GM23338 (cell line): ENCODE measurements at regions not wholly inside any gene's neighbourhood (a gene's known extent, or its start where the extent isn't known, plus 50 kb on each side); places are given as distances from the start of the nearest gene placed in this dataset.

Experiments used
- ATAC-seq: fragments of 200-7000 bp; cut with Tn5 transposase; 3 replicates; pipeline ENCODE4 v1.9.1; 2020
- DNase-seq: peaks from one replicate; pipeline ENCODE4 v3.0.0-alpha.2; 2015; ENCODE audit warnings: low spot score
- H2AFZ ChIP-seq: fragments of 200-600 bp; sonication (generic); 2 replicates; pipeline ENCODE4 v1.8.0; 2016; ENCODE audit warnings: antibody characterized with exemption, mild to moderate bottlenecking, moderate library complexity
- H3F3A ChIP-seq: fragments of 200-600 bp; sonication (generic); replicated peaks from 2 replicates; pipeline ENCODE4 v1.8.0; 2017; ENCODE audit warnings: antibody characterized with exemption, mixed run types, low read depth
- H3K27ac ChIP-seq: fragments of 200-600 bp; sonication (generic); 2 replicates; pipeline ENCODE4 v1.6.1; 2016; ENCODE audit warnings: low read depth
- H3K27me3 ChIP-seq: fragments of 200-600 bp; sonication (generic); 2 replicates; pipeline ENCODE4 v1.8.0; 2016; ENCODE audit warnings: mild to moderate bottlenecking, mixed run types, moderate library complexity; ENCODE audit not compliant: insufficient read depth
- H3K36me3 ChIP-seq: fragments of 200-600 bp; sonication (generic); 2 replicates; pipeline ENCODE4 v1.8.0; 2016; ENCODE audit warnings: mild to moderate bottlenecking; ENCODE audit not compliant: insufficient read depth
- H3K4me1 ChIP-seq: fragments of 200-600 bp; sonication (generic); 2 replicates; pipeline ENCODE4 v1.8.0; 2016; ENCODE audit warnings: mild to moderate bottlenecking, moderate library complexity; ENCODE audit not compliant: insufficient read depth
- H3K4me2 ChIP-seq: fragments of 200-600 bp; sonication (generic); 2 replicates; pipeline ENCODE4 v1.7.1; 2017; ENCODE audit warnings: mixed run types
- H3K4me3 ChIP-seq: fragments of 200-600 bp; sonication (generic); 2 replicates; pipeline ENCODE4 v1.6.1; 2016; ENCODE audit warnings: mixed run types
- H3K79me2 ChIP-seq: fragments of 200-600 bp; sonication (generic); replicated peaks from 2 replicates; pipeline ENCODE4 v1.8.0; 2017; ENCODE audit warnings: mild to moderate bottlenecking; ENCODE audit not compliant: insufficient read depth
- H3K9me2 ChIP-seq: fragments of 200-600 bp; sonication (generic); 2 replicates; pipeline ENCODE4 v1.8.0; 2017; ENCODE audit not compliant: insufficient read depth
- H4K20me1 ChIP-seq: fragments of 200-600 bp; sonication (generic); replicated peaks from 2 replicates; pipeline ENCODE4 v1.8.0; 2017; ENCODE audit warnings: mild to moderate bottlenecking; ENCODE audit not compliant: insufficient read depth
- H3K27ac Mint-ChIP-seq: 2 replicates; pipeline ENCODE4 v1.8.0; 2020; ENCODE audit warnings: inconsistent platforms, mild to moderate bottlenecking, moderate library complexity, mixed read lengths
- H3K27me3 Mint-ChIP-seq: 3 replicates; pipeline ENCODE4 v1.8.0; 2022; ENCODE audit warnings: low read depth, mild to moderate bottlenecking, moderate library complexity, mixed read lengths, inconsistent platforms; ENCODE audit not compliant: insufficient read depth, poor library complexity
- H3K36me3 Mint-ChIP-seq: 3 replicates; pipeline ENCODE4 v1.8.0; 2021; ENCODE audit warnings: low read depth, mild to moderate bottlenecking, inconsistent platforms, moderate library complexity, mixed read lengths
- H3K4me1 Mint-ChIP-seq: 3 replicates; pipeline ENCODE4 v1.8.0; 2020; ENCODE audit warnings: mild to moderate bottlenecking, inconsistent platforms, mixed read lengths
- H3K4me3 Mint-ChIP-seq: 3 replicates; pipeline ENCODE4 v1.8.0; 2021; ENCODE audit warnings: moderate library complexity, mild to moderate bottlenecking, inconsistent platforms, mixed read lengths
- H3K9me3 Mint-ChIP-seq: 3 replicates; pipeline ENCODE4 v1.8.0; 2020; ENCODE audit warnings: moderate library complexity, mild to moderate bottlenecking, inconsistent platforms, mixed read lengths
- CREB1 ChIP-seq: fragments of 250-450 bp; sonication (Bioruptor Pico); IDR thresholded peaks from 2 replicates; pipeline ENCODE4 v1.5.0; 2020; ENCODE audit warnings: low read depth, mild to moderate bottlenecking, moderate library complexity
- ETS1 ChIP-seq: IDR thresholded peaks from 2 replicates; pipeline ENCODE4 v1.6.1; 2016; ENCODE audit warnings: antibody characterized with exemption
- EZH2 ChIP-seq: fragments of 200-600 bp; sonication (generic); IDR thresholded peaks from one replicate; pipeline ENCODE4 v1.8.0; 2017; ENCODE audit warnings: antibody characterized with exemption, mild to moderate bottlenecking, low read depth; ENCODE audit not compliant: unreplicated experiment
- EZH2phosphoT487 ChIP-seq: fragments of 200-600 bp; sonication (generic); IDR thresholded peaks from one replicate; pipeline ENCODE4 v1.8.1; 2018; ENCODE audit warnings: antibody characterized with exemption; ENCODE audit not compliant: unreplicated experiment
- JUNB ChIP-seq: IDR thresholded peaks from one replicate; pipeline ENCODE4 v1.6.1; 2016; ENCODE audit warnings: antibody characterized with exemption; ENCODE audit not compliant: unreplicated experiment
- NANOG ChIP-seq: IDR thresholded peaks from 2 replicates; pipeline ENCODE4 v1.6.1; 2016; ENCODE audit warnings: antibody characterized with exemption, borderline replicate concordance
- POLR2AphosphoS5 ChIP-seq: IDR thresholded peaks from 2 replicates; pipeline ENCODE4 v1.6.1; 2016; ENCODE audit warnings: antibody characterized with exemption, low read depth
- STAT1 ChIP-seq: IDR thresholded peaks from one replicate; pipeline ENCODE4 v1.6.1; 2016; ENCODE audit warnings: antibody characterized with exemption; ENCODE audit not compliant: unreplicated experiment
- ZNF114 ChIP-seq: fragments of 250-450 bp; sonication (Bioruptor Pico); IDR thresholded peaks from 2 replicates; pipeline ENCODE4 v1.5.0; 2020; ENCODE audit warnings: mild to moderate bottlenecking, moderate library complexity
- ZNF331 ChIP-seq: fragments of 250-450 bp; sonication (Bioruptor Pico); IDR thresholded peaks from 2 replicates; pipeline ENCODE4 v1.5.0; 2020; ENCODE audit warnings: low read depth, mild to moderate bottlenecking, moderate library complexity
- TF ChIP-seq, protein P1 (sequence below): fragments of 250-450 bp; sonication (Bioruptor Pico); IDR thresholded peaks from 2 replicates; pipeline ENCODE4 v1.5.0; 2020; ENCODE audit warnings: mild to moderate bottlenecking, moderate library complexity
- TF ChIP-seq, protein P2 (sequence below), 2 experiments: fragments of 200-600 bp in 1 of 2; sonication (generic) in 1 of 2; conservative IDR thresholded peaks; 2 replicates each; pipeline versions ENCODE4 v1.5.1 to v1.6.1; 2016 to 2017; ENCODE audit warnings: antibody characterized with exemption in 2 of 2, low read depth in 2 of 2, mild to moderate bottlenecking in 2 of 2, moderate library complexity in 1 of 2

DNA sequence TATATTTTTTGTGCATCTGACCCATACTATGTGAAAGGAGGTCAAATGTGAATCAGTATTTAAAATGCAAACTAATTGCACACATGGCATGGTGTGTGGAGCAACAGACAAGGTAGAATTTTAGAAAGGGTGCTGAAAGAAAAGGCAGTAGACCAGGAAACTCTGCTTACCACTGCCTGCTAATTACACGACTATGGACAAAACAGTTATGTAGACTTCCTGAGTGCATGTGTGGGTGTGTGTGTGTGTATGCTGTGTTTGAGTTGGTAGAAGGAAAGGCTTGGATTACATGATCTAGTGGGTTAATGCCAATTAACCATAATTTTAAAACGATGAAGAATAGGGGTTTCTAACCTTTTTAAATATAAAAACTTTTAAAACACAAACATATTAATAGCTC, 349.9 kb downstream of the SH3GL2 start (continued):
- TF ChIP-seq, protein P1, sequence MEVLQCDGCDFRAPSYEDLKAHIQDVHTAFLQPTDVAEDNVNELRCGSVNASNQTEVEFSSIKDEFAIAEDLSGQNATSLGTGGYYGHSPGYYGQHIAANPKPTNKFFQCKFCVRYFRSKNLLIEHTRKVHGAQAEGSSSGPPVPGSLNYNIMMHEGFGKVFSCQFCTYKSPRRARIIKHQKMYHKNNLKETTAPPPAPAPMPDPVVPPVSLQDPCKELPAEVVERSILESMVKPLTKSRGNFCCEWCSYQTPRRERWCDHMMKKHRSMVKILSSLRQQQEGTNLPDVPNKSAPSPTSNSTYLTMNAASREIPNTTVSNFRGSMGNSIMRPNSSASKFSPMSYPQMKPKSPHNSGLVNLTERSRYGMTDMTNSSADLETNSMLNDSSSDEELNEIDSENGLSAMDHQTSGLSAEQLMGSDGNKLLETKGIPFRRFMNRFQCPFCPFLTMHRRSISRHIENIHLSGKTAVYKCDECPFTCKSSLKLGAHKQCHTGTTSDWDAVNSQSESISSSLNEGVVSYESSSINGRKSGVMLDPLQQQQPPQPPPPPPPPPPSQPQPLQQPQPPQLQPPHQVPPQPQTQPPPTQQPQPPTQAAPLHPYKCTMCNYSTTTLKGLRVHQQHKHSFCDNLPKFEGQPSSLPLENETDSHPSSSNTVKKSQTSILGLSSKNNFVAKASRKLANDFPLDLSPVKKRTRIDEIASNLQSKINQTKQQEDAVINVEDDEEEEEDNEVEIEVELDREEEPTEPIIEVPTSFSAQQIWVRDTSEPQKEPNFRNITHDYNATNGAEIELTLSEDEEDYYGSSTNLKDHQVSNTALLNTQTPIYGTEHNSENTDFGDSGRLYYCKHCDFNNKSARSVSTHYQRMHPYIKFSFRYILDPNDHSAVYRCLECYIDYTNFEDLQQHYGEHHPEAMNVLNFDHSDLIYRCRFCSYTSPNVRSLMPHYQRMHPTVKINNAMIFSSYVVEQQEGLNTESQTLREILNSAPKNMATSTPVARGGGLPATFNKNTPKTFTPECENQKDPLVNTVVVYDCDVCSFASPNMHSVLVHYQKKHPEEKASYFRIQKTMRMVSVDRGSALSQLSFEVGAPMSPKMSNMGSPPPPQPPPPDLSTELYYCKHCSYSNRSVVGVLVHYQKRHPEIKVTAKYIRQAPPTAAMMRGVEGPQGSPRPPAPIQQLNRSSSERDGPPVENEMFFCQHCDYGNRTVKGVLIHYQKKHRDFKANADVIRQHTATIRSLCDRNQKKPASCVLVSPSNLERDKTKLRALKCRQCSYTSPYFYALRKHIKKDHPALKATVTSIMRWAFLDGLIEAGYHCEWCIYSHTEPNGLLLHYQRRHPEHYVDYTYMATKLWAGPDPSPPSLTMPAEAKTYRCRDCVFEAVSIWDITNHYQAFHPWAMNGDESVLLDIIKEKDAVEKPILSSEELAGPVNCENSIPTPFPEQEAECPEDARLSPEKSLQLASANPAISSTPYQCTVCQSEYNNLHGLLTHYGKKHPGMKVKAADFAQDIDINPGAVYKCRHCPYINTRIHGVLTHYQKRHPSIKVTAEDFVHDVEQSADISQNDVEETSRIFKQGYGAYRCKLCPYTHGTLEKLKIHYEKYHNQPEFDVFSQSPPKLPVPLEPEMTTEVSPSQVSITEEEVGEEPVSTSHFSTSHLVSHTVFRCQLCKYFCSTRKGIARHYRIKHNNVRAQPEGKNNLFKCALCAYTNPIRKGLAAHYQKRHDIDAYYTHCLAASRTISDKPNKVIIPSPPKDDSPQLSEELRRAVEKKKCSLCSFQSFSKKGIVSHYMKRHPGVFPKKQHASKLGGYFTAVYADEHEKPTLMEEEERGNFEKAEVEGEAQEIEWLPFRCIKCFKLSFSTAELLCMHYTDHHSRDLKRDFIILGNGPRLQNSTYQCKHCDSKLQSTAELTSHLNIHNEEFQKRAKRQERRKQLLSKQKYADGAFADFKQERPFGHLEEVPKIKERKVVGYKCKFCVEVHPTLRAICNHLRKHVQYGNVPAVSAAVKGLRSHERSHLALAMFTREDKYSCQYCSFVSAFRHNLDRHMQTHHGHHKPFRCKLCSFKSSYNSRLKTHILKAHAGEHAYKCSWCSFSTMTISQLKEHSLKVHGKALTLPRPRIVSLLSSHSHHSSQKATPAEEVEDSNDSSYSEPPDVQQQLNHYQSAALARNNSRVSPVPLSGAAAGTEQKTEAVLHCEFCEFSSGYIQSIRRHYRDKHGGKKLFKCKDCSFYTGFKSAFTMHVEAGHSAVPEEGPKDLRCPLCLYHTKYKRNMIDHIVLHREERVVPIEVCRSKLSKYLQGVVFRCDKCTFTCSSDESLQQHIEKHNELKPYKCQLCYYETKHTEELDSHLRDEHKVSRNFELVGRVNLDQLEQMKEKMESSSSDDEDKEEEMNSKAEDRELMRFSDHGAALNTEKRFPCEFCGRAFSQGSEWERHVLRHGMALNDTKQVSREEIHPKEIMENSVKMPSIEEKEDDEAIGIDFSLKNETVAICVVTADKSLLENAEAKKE = no peak
- TF ChIP-seq ETS1 (no peak), POLR2AphosphoS5 (no peak), CREB1 (CRISPR knock-in tag) (no peak), EZH2phosphoT487 (no peak), STAT1 (no peak), JUNB (no peak), ZNF114 (CRISPR knock-in tag) (no peak)

DNA sequence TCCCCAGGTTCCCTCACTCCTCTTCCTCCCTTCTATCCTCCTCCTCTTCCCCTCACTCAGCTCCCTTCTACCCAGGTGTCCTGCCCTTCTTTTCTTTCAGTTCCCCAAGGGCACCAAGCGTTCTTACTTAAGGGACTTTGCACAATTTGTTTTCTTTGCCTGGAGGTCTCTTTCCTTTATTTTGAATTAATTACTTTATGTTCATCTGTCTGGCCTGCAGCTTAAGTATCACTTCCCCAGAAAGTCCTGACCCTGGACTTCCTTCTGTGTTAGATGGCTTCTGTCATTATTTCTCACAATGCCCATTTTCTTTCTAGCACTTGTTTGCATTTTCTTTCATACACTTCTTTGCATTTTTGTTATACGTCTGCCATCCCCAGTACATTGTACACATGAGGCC, 350.6 kb downstream of the SH3GL2 start:
- H3K27me3 Mint-ChIP-seq = peaks cover 2% of the 10 kb centered on the region

More for the DNA sequence above, 350.6 kb downstream of the SH3GL2 start:
- no peak overlapping the region for H3K4me2 ChIP-seq
- H3F3A ChIP-seq = no peaks in the 10 kb centered on the region
- H3K36me3 ChIP-seq = no peaks in the 10 kb centered on the region
- ATAC-seq (0 out of 3 replicates have a peak, but pooled peaks have one; percentile 26), DNase-seq (no peak)
- no peaks in the 10 kb centered on the region for H3K36me3 Mint-ChIP-seq
- H3K27ac ChIP-seq = no peak overlapping the region
- TF ChIP-seq NANOG (no peak), ETS1 (no peak), JUNB (no peak), CREB1 (CRISPR knock-in tag) (no peak), EZH2 (no peak), POLR2AphosphoS5 (no peak), ZNF331 (CRISPR knock-in tag) (no peak), STAT1 (no peak), ZNF114 (CRISPR knock-in tag) (no peak), EZH2phosphoT487 (no peak)
- TF ChIP-seq, protein P2, sequence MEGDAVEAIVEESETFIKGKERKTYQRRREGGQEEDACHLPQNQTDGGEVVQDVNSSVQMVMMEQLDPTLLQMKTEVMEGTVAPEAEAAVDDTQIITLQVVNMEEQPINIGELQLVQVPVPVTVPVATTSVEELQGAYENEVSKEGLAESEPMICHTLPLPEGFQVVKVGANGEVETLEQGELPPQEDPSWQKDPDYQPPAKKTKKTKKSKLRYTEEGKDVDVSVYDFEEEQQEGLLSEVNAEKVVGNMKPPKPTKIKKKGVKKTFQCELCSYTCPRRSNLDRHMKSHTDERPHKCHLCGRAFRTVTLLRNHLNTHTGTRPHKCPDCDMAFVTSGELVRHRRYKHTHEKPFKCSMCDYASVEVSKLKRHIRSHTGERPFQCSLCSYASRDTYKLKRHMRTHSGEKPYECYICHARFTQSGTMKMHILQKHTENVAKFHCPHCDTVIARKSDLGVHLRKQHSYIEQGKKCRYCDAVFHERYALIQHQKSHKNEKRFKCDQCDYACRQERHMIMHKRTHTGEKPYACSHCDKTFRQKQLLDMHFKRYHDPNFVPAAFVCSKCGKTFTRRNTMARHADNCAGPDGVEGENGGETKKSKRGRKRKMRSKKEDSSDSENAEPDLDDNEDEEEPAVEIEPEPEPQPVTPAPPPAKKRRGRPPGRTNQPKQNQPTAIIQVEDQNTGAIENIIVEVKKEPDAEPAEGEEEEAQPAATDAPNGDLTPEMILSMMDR (conservative IDR thresholded peaks at IDR 0.05; ENCODE audit: low read depth in 2 of 2) = no peak
- peaks cover 9% of the 10 kb centered on the region; the same call in 1 of the 2 replicates for H3K9me2 ChIP-seq
- no peaks in the 10 kb centered on the region for H3K79me2 ChIP-seq
- H3K27me3 ChIP-seq = no peaks in the 10 kb centered on the region
- no peak overlapping the region for H2AFZ ChIP-seq
- no peak overlapping the region for H3K4me3 Mint-ChIP-seq
- peaks cover 33% of the 10 kb centered on the region for H3K4me1 Mint-ChIP-seq
- H3K27ac Mint-ChIP-seq = peak overlapping the region; percentile 64; the same call in 1 of the 2 replicates
- H3K4me1 ChIP-seq = peaks cover 28% of the 10 kb centered on the region
- no peaks in the 10 kb centered on the region for H4K20me1 ChIP-seq
- H3K4me3 ChIP-seq = no peak overlapping the region
- peaks cover 4% of the 10 kb centered on the region; the same call in 1 of the 3 replicates for H3K9me3 Mint-ChIP-seq
